Thyroid gland (tissue), 4 donors: ENCODE measurements at regions not wholly inside any gene's neighbourhood (a gene's known extent, or its start where the extent isn't known, plus 50 kb on each side); places are given as distances from the start of the nearest gene placed in this dataset.

Source experiments
- DNase-seq, 2 donors: peaks; one replicate each; pipeline ENCODE4 v3.0.0-alpha.2; 2019
- H3K27ac ChIP-seq, 3 donors: fragments of 200-600 bp; sonication (generic); 1 replicate in 2 of 3; 2 replicates in 1 of 3; pipeline ENCODE4 v1.5.1; 2016 to 2019; ENCODE audit warnings: mild to moderate bottlenecking in 1 of 3, moderate library complexity in 1 of 3
- H3K27me3 ChIP-seq: fragments of 200-600 bp; sonication (generic); one replicate; pipeline ENCODE4 v1.5.1; 2019
- H3K36me3 ChIP-seq, 2 donors: fragments of 200-600 bp; sonication (generic); one replicate each; pipeline ENCODE4 v1.5.1; 2016 to 2019
- H3K4me1 ChIP-seq, 2 donors: fragments of 200-600 bp; sonication (generic); one replicate each; pipeline ENCODE4 v1.5.1; 2017 to 2019
- H3K4me3 ChIP-seq, 3 donors: fragments of 200-600 bp; sonication (generic); replicated peaks in 1 of 3; 1 replicate in 2 of 3; 2 replicates in 1 of 3; pipeline ENCODE4 v1.5.1; 2016; ENCODE audit warnings: mild to moderate bottlenecking in 1 of 3
- H3K9me3 ChIP-seq: fragments of 200-600 bp; sonication (generic); one replicate; pipeline ENCODE4 v1.5.1; 2017
- POLR2A ChIP-seq, 2 donors: fragments of 450-650 bp; IDR thresholded peaks; one replicate each; pipeline ENCODE4 v1.6.1; 2017; ENCODE audit warnings: antibody characterized with exemption in 2 of 2, mild to moderate bottlenecking in 2 of 2, moderate library complexity in 1 of 2
- WGBS, 2 donors: methylation state at CpG; one replicate each; pipeline ENCODE4 v1.1.5; 2017; 5-methylcytosine and 5-hydroxymethylcytosine counted together
- intact Hi-C: fragments of 100-400 bp; cut with DNase I; formaldehyde crosslinking; loops from one replicate; pipeline ENCODE4 v1.15.1; 2023
- TF ChIP-seq, protein P1 (sequence below), 6 experiments: fragments of 200-600 bp in 3 of 6; fragments of 450-650 bp in 3 of 6; sonication (generic) in 3 of 6; IDR thresholded peaks; one replicate each; pipeline ENCODE4 v1.5.1; 2016 to 2019; ENCODE audit warnings: antibody characterized with exemption in 6 of 6, mild to moderate bottlenecking in 2 of 6, inconsistent platforms in 1 of 6, moderate library complexity in 1 of 6

DNA sequence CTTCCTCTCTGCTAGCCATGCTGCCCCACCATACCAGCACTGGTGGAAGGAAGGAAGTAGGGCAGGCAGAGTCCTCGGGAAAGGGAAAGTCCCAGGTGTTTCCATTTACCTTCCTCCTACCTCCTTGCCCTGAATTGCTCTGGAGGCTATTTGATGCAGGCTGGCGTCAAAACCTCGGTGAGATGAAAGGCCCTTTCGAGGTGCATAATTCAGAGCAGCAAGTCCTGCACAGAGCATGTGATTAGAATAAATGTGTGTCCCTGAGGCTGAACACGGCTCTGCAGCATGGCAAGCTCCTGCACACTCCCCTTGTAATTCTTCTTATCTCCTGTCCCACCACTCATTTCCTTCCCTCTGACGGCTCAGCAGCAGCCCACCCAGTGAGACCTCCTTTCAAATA, 98.7 kb upstream of the LRFN2 start:
- no peak for DNase-seq

DNA sequence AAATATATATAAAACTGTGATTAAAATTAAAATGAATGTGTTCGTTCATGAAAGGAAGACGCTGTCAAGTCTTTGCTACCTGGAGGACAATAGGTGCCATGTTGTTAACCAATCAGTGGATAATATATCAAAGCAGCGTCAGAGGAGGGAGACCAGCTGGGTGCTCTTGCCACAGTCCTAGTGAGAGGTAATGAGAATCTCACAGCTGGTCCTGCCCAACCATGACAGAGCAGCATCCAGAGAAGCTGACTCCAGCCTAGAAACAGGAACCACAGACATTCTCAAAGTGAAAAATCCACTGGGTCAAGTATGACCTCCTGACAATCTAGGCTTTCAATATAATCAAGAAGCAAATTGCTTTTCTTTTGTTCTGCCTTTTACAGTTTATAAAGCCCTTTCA, 94.5 kb upstream of the LRFN2 start:
- TF ChIP-seq POLR2A (IDR thresholded peaks at IDR 0.05) = no peak
- TF ChIP-seq, protein P1, sequence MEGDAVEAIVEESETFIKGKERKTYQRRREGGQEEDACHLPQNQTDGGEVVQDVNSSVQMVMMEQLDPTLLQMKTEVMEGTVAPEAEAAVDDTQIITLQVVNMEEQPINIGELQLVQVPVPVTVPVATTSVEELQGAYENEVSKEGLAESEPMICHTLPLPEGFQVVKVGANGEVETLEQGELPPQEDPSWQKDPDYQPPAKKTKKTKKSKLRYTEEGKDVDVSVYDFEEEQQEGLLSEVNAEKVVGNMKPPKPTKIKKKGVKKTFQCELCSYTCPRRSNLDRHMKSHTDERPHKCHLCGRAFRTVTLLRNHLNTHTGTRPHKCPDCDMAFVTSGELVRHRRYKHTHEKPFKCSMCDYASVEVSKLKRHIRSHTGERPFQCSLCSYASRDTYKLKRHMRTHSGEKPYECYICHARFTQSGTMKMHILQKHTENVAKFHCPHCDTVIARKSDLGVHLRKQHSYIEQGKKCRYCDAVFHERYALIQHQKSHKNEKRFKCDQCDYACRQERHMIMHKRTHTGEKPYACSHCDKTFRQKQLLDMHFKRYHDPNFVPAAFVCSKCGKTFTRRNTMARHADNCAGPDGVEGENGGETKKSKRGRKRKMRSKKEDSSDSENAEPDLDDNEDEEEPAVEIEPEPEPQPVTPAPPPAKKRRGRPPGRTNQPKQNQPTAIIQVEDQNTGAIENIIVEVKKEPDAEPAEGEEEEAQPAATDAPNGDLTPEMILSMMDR (IDR thresholded peaks at IDR 0.05) = no peak
- DNase-seq = no peak
- Histone ChIP-seq H3K4me1 (no peaks in the 10 kb centered on the region), H3K4me3 (no peak overlapping the region), H3K27ac (no peak overlapping the region), H3K9me3 (no peaks in the 10 kb centered on the region), H3K27me3 (no peaks in the 10 kb centered on the region), H3K36me3 (no peaks in the 10 kb centered on the region)
- intact Hi-C loops = no loop called here
- WGBS, 2 donors = 85 to 92% methylated on average over 3 of the region's 3 CpGs

More for the DNA sequence above, 98.7 kb upstream of the LRFN2 start:
- intact Hi-C loops = no loop called here
- Histone ChIP-seq H3K9me3 (no peaks in the 10 kb centered on the region), H3K27ac (no peak overlapping the region), H3K27me3 (no peaks in the 10 kb centered on the region), H3K4me1 (no peaks in the 10 kb centered on the region), H3K36me3 (no peaks in the 10 kb centered on the region), H3K4me3 (no peak overlapping the region)
- no peak for TF ChIP-seq POLR2A (IDR thresholded peaks at IDR 0.05)
- TF ChIP-seq, protein P1 (IDR thresholded peaks at IDR 0.05) = no peak
- 46 to 70% methylated on average over 6 of the region's 6 CpGs for WGBS, 2 donors

- Histone ChIP-seq H3K36me3 (no peaks in the 10 kb centered on the region), H3K4me1 (no peaks in the 10 kb centered on the region), H3K4me3 (no peak overlapping the region), H3K9me3 (no peaks in the 10 kb centered on the region), H3K27ac (no peak overlapping the region), H3K27me3 (no peaks in the 10 kb centered on the region)
- intact Hi-C loops = no loop called here
- TF ChIP-seq, protein P1 (IDR thresholded peaks at IDR 0.05) = no peak
- no peak for TF ChIP-seq POLR2A (IDR thresholded peaks at IDR 0.05)
- no peak for DNase-seq
- 89 to 92% methylated on average over 6 of the region's 6 CpGs for WGBS, 2 donors
Measured at GRCh38 chr6:40678941-40679340, 91.8 kb upstream of the LRFN2 start.

- intact Hi-C loops = no loop called here
- 87 to 88% methylated on average over 8 of the region's 8 CpGs for WGBS, 2 donors
- H3K4me1 ChIP-seq = no peaks in the 10 kb centered on the region
- no peak overlapping the region for H3K27ac ChIP-seq
- DNase-seq = no peak
- TF ChIP-seq, protein P1 (IDR thresholded peaks at IDR 0.05) = no peak
- TF ChIP-seq POLR2A (IDR thresholded peaks at IDR 0.05) = no peak
- no peak overlapping the region for H3K4me3 ChIP-seq
- H3K9me3 ChIP-seq = no peaks in the 10 kb centered on the region
- H3K27me3 ChIP-seq = no peaks in the 10 kb centered on the region
- no peaks in the 10 kb centered on the region for H3K36me3 ChIP-seq
Measured at GRCh38 chr6:40674170-40674569, 87.0 kb upstream of the LRFN2 start.

GRCh38 chr6:40672087-40672486, 84.9 kb upstream of the LRFN2 start:
- no peaks in the 10 kb centered on the region for H3K4me1 ChIP-seq
- WGBS, 2 donors = 84 to 85% methylated on average over 5 of the region's 5 CpGs
- intact Hi-C loops = no loop called here
- H3K9me3 ChIP-seq = no peaks in the 10 kb centered on the region
- no peak overlapping the region for H3K27ac ChIP-seq
- no peak for TF ChIP-seq POLR2A (IDR thresholded peaks at IDR 0.05)
- TF ChIP-seq, protein P1 (IDR thresholded peaks at IDR 0.05) = no peak
- no peaks in the 10 kb centered on the region for H3K27me3 ChIP-seq
- no peaks in the 10 kb centered on the region for H3K36me3 ChIP-seq
- DNase-seq = no peak
- no peak overlapping the region for H3K4me3 ChIP-seq
